ENCODE measurements at regions not wholly inside any gene's neighbourhood (a gene's known extent, or its start where the extent isn't known, plus 50 kb on each side); places are given as distances from the start of the nearest gene placed in this dataset.

DNA sequence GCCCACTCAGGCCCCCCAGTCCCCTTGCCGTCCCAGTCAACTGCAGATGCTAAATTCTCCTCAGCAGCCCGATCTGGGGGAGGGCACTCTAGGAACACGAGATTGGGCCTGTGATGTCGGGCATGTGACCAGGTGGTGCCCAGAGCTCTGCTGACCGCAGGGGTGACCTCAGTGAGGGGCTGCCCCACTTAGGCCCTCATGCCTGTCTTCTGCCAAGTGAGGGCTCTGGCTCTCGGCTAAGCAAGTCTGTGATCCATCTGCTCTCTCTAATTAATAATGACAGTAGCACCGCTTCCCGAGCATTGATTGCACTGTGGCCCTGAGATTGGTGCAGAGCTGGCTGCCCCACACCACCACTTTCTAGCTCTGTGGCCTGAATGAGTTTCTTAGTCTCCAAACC, 138.8 kb downstream of the MRM1 start (continued):
- TF ChIP-seq CHD7 (IDR thresholded peaks at IDR 0.05; ENCODE audit: insufficient replicate concordance, low read length) (no peak), SUZ12 (IDR thresholded peaks at IDR 0.05; ENCODE audit: low read length) (no peak), E2F6 (IDR thresholded peaks at IDR 0.05) (no peak), KDM4A (IDR thresholded peaks at IDR 0.05; ENCODE audit: low read depth, low read length, severe bottlenecking) (no peak), YY1 (IDR thresholded peaks at IDR 0.05; ENCODE audit: low read depth, low read length) (no peak), TEAD4 (IDR thresholded peaks at IDR 0.05; ENCODE audit: low read depth, low read length) (no peak), POLR2A (IDR thresholded peaks at IDR 0.05; ENCODE audit: control extremely low read depth in 1 of 2, low read depth in 2 of 2, low read length in 2 of 2) (no peak), POLR2AphosphoS5 (IDR thresholded peaks at IDR 0.05; ENCODE audit: low read depth, low read length) (no peak), RBBP5 (IDR thresholded peaks at IDR 0.05; ENCODE audit: borderline replicate concordance, low read depth, low read length) (no peak), NANOG (IDR thresholded peaks at IDR 0.05; ENCODE audit: insufficient read depth, low read depth, low read length, poor library complexity, severe bottlenecking) (no peak), RXRA (IDR thresholded peaks at IDR 0.05; ENCODE audit: insufficient read depth, low read depth, low read length) (no peak)
- TF ChIP-seq, protein P1, sequence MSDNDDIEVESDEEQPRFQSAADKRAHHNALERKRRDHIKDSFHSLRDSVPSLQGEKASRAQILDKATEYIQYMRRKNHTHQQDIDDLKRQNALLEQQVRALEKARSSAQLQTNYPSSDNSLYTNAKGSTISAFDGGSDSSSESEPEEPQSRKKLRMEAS (IDR thresholded peaks at IDR 0.05) = no peak
